ENCODE measurements at regions not wholly inside any gene's neighbourhood (a gene's known extent, or its start where the extent isn't known, plus 50 kb on each side); places are given as distances from the start of the nearest gene placed in this dataset.

GRCh38 chr3:194075088-194075615 is 60.8 kb upstream of the HES1 start:
- DNase-seq, result no peak

- no peak for DNase-seq
Measured at GRCh38 chr3:194075802-194076460, 60.0 kb upstream of the HES1 start.

GRCh38 chr3:194076475-194076874 is 59.5 kb upstream of the HES1 start:
- DNase-seq, result no peak

DNA sequence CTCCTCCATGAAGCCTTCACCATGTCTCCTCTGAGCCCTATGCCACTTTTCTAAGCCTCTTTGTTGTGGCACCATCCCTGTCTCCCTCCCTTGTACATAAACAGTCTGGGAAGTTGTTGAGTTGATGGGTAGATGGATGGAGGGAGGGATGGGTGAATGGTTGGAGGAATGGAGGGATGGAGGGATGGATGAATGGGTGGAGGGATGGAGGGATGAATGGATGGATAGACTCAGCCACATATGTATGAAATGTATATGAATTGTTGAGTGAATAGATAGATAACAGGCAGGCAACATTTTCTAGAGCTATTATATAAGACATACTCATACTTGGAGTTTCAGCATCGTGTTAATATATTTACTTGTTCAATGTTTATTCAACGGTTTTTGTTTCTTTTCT is 58.3 kb upstream of the HES1 start:
- DNase-seq, result no peak

DNA sequence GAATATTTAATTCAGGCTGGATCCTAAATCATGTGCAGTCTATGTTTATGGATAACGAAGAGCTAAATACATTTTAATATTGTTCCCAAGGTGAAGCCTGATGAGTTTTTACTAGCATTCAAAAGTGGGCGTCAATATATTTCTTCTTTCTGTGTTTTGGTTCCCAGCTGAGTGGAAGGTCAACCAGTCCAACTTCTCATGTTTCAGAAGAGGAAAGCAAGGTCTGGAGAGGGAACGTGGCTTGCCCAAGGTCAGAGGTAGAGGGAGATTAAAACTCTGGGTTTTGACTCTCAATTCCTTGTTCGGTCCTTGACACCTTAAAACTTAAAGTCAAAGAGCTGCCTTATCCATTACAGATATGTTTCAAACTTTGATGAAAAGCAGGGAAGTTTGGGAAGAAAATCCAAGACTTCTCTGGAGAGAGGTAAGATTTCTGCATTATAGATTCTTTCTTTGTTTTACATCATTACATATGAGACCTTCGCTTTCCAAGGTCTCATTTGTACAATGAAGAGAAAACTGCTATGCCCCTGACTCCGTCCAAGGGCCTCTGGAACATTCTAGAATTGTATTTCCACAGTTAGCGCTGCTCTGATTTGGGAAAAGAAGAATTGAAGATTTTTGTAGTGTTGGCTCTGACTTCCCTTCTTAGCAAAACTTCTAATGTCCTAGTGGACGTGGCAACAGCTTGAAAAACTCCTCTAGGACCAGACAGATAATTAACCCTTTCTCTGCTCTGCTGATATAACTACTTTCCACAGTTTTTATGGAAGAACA is 57.7 kb upstream of the HES1 start:
- no peak for DNase-seq

DNA sequence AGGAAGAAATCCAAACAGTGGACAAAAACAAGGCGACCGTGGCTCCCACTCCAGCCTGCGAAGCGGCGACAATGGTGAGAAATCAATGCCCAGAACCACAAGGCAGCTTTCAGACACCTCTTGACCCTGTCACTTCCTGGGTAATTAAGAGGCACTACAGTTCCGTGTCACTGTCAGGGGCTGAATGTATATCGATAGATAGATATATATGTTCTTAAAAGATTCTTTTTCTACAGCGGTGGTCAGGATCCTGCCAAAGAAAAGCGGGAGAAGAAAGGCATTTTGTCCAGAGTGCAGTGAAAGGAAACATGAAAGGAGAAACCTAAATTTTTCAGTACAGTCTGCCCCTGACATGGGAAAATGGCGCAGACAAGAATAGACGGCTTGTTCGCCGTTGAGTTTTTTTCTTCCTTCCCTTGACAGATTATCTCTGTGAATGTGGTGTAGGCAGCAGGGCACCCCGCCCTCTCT is 56.2 kb upstream of the HES1 start:
- peak; percentile 36 for DNase-seq

DNA sequence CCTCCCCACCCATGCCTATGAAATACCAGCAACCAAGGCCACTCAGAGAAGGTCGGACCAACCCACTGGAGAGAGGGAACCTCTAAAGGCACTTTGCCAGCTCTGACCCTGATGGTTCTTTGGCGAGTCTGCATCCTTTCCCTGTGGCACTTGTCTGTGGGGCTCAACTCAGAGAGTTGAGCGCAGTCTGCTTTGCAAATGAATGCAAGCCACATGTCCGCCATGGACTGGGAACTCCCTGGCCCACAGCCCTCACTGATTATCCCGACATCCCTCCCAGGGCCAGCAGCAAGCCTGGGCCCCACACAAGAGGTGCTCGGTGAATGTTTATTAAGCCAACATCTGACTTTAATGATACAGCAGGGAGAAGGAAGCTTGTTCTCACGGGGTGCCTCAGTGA is 55.5 kb upstream of the HES1 start:
- DNase-seq, result no peak

- DNase-seq, result no peak
Measured at GRCh38 chr3:194080913-194081800, 54.8 kb upstream of the HES1 start.

DNA sequence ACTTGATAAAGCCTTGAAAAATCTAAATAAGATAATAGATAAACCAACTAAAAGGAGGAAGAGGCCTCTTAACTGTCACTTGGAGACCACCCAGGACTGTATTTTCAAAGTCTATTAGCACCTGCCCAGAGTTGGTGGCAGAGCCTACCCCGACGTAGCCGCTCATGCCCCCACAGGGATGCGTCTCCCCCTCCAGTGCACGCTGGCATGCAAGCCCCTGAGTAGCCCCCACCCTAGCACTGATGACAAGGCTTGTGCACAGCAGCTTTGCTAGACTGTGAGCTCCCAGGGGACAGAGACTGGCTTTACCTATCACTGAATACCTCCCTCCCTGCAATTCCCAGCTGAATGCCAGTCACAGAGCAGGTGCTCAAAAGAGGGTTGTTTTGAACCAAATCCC is 54.1 kb upstream of the HES1 start:
- no peak for DNase-seq

DNA sequence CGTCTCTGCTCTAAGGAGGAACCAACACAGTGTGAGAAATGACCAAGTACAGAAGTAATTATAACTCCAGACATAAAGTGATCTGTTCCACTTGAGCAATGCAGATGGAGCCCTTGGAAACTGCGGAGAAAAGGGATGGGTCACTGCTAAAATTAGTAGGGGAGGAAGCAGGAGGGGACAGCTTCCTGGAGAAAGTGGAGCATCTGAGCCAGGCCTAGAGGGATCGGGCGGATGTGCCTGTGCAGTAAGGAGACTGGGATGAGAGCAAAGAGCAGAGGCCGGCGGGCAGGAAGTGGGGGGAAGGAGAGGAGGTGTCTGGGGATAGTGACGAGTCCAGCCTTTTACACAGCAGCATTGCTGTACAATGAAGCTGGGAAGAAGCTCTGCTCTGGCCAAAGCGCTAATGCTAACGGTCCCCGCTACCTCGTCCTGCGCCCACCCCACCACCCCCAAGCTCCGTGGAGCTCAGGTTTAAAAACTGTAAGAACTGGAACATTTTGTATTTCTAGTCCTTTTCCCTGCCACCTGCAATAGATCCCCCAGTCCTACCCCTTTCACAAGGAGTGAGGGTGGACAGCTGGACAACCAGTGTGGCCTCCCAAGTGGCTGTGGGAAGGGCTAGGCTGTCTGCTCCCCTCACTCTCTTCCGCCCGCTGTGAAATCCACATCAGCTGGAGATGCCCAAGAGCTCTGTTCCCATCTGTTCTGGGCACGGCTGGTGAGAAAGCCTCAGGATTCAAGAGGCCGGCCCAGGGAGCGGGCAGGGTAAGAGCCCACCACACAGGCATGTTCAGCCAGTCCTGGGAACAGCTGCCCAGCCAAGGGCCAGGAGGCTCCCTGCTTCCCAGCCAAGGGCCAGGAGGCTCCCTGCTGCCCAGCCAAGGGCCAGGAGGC is 53.0 kb upstream of the HES1 start:
- no peak for DNase-seq

DNA sequence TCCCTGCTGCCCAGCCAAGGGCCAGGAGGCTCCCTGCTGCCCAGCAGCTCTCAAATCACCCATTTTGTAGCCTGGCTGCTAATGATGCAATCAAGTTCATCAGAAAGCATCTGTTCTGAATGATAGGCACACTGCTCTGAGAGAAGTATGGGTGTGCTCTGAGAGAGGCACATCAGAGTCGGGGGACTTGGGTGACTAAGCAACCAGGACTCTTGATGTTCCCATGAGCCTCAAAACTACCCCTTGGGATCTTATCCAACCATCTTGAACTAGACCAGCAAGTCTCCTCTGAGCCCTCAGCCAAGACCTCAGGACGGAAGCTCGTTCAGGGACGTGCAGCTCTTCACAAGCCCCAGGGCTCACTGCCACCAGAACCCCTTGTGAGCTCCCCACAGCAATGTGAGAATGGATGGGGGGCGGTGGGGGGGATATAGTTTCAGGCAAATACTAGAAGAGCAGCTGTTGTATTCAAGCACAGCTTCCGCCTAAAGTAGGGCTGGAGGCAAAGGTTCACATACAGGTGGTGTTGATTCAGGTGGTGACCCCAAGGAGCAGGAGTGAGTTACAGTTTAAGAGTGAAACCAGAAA is 52.2 kb upstream of the HES1 start:
- DNase-seq, result peak; percentile 36

DNA sequence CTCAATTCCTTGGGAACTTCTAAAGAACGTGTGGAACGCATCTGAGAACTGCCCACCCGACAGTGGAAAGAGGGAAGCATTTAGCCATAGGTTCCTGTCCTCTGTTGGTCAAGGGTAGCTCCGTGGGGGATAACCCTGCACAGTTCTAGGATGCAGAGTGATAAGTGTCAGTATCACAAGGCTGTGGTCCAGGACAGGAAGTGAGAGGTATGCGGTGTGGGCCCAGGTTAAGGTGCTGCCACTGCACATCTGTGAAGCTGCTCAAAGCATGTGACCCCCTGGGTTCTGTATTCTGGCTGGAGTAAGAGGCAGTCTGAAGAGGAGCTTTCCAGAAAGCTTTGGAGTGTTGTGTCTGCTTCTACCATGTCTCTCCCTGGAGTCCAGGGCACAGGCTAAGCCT is 51.7 kb upstream of the HES1 start:
- DNase-seq, result no peak

Measured in hematopoietic multipotent progenitor cell treated with erythropoietin and hydrocortisone succinate and interleukin-3 and kit ligand, for 6 days (in vitro differentiated cells).